Panc1 (cell line): ENCODE measurements at regions not wholly inside any gene's neighbourhood (a gene's known extent, or its start where the extent isn't known, plus 50 kb on each side); places are given as distances from the start of the nearest gene placed in this dataset.

Experiments
- ATAC-seq: fragments of 200-7000 bp; cut with Tn5 transposase; 2 replicates; pipeline ENCODE4 v1.9.1; 2020; ENCODE audit warnings: mild to moderate bottlenecking, moderate library complexity
- BruUV-seq: library from RNA; stranded (reverse); fragments of 400-500 nt; replicated peaks from 2 replicates; lab custom pipeline; 2021; lab: Mats Ljungman, UMichigan
- CTCF ChIA-PET: fragments of 300-600 bp; sonication (Branson Sonifier 250); formaldehyde crosslinking; loops from one replicate; lab custom pipeline; 2022; ENCODE audit warnings: antibody characterized with exemption; lab: Charles Lee
- POLR2A ChIA-PET: fragments of 300-600 bp; sonication (Branson Sonifier 250); formaldehyde crosslinking; loops from one replicate; lab custom pipeline; 2022; ENCODE audit warnings: antibody characterized with exemption; lab: Charles Lee
- DNase-seq: peaks from one replicate; pipeline ENCODE4 v3.0.0-alpha.2; 2010; ENCODE audit warnings: low read depth, low spot score
- H3K27ac ChIP-seq: 2 replicates; pipeline ENCODE4 v1.5.1; 2011; ENCODE audit warnings: mild to moderate bottlenecking, low read length, inconsistent platforms
- H3K27me3 ChIP-seq: fragments of 200-500 bp; sonication (Bioruptor generic); 2 replicates; pipeline ENCODE4 v1.6.0; 2014; ENCODE audit warnings: low read length, inconsistent platforms; ENCODE audit not compliant: control insufficient read depth, insufficient read depth
- H3K36me3 ChIP-seq: fragments of 200-500 bp; sonication (Bioruptor generic); 2 replicates; pipeline ENCODE4 v1.5.1; 2014; ENCODE audit warnings: inconsistent platforms, mild to moderate bottlenecking, low read length, moderate library complexity; ENCODE audit not compliant: control insufficient read depth, insufficient read depth
- H3K4me1 ChIP-seq: 2 replicates; pipeline ENCODE4 v1.5.1; 2011; ENCODE audit warnings: inconsistent platforms, mild to moderate bottlenecking, low read length, moderate library complexity; ENCODE audit not compliant: control insufficient read depth, insufficient read depth
- H3K4me3 ChIP-seq, 2 experiments: 2 replicates each; pipeline ENCODE4 v1.5.1; 2011 to 2012; ENCODE audit warnings: low read depth in 2 of 2, low read length in 2 of 2, mild to moderate bottlenecking in 2 of 2, inconsistent platforms in 1 of 2, moderate library complexity in 1 of 2
- H3K9me3 ChIP-seq: fragments of 200-500 bp; sonication (Bioruptor generic); 2 replicates; pipeline ENCODE4 v1.5.1; 2014; ENCODE audit warnings: low read depth, mild to moderate bottlenecking, inconsistent platforms, low read length, moderate library complexity; ENCODE audit not compliant: control insufficient read depth, insufficient read depth
- CTCF ChIP-seq: fragments of 450-650 bp; IDR thresholded peaks from 2 replicates; pipeline ENCODE4 v1.5.1; 2017; ENCODE audit warnings: mild to moderate bottlenecking
- POLR2AphosphoS5 ChIP-seq: IDR thresholded peaks from 2 replicates; pipeline ENCODE4 v1.6.1; 2012; ENCODE audit warnings: mild to moderate bottlenecking, low read depth, low read length, moderate library complexity
- REST ChIP-seq, 2 experiments: IDR thresholded peaks; 2 replicates each; pipeline ENCODE4 v1.6.1; 2011 to 2012; ENCODE audit warnings: low read depth in 2 of 2, control low read depth in 1 of 2, low read length in 1 of 2, mild to moderate bottlenecking in 1 of 2, moderate library complexity in 1 of 2; ENCODE audit not compliant: insufficient read depth in 1 of 2
- SIN3A ChIP-seq: IDR thresholded peaks from 2 replicates; pipeline ENCODE4 v1.6.1; 2012; ENCODE audit warnings: low read depth, mild to moderate bottlenecking, low read length, moderate library complexity, borderline replicate concordance; ENCODE audit not compliant: insufficient read depth
- TCF7L2 ChIP-seq: IDR thresholded peaks from 2 replicates; pipeline ENCODE4 v1.6.1; 2011; ENCODE audit warnings: mild to moderate bottlenecking, low read depth, low read length, inconsistent platforms
- in situ Hi-C: cut with HindIII; loops from 2 replicates; pipeline ENCODE4 v1.10.0; 2016; ENCODE audit warnings: low sequenced_read_pairs, low pct_unique_long_range_greater_than_20kb
- intact Hi-C: fragments of 100-400 bp; cut with micrococcal nuclease; formaldehyde crosslinking; loops from one replicate; pipeline ENCODE4 v1.10.0; 2022; ENCODE audit not compliant: unreplicated experiment

DNA sequence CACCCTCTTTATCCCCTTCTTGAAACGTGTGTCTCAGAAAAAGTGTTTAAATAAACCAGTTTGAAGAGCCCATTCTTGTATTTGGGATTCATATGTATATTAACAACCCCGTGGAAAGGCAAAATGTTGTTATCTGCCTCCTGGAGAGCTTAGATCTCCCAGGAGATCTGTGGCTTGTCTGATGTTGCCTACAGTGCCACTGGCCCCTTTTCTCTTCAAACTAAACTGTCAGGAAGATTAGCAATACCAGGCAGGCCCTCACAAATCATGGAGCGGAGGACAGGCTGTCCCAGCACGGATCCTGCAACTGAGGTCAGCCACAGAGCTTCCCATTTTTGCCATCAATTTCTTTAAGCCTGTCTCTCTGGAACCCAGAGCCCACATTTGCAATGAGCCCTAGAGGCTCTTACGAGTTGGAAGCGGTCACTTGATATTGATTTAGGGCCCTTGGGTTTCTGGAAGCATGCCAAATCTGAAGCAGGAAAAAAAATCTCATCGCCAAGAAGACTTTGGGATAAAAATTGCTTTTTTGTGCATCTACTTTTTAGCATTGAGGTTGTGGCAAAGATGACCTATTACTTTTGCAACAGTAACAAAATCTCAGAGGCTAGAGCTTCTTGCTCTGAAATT lies 234.1 kb downstream of the OPA1 start:
- H3K27ac ChIP-seq, result no peak overlapping the region
- BruUV-seq, result no TSS peak
- in situ Hi-C loops, result no loop called here
- 0 out of 2 replicates have a peak, but pooled peaks cover 3% of the 10 kb centered on the region for H3K4me1 ChIP-seq
- CTCF ChIA-PET, result no interaction called here
- intact Hi-C loops, result no loop called here
- no peak overlapping the region for H3K4me3 ChIP-seq
- no peaks in the 10 kb centered on the region for H3K36me3 ChIP-seq
- no peak for TF ChIP-seq POLR2AphosphoS5
- TF ChIP-seq CTCF, result no peak
- TF ChIP-seq TCF7L2, result no peak
- TF ChIP-seq REST (IDR thresholded peaks at IDR 0.05; ENCODE audit: insufficient read depth in 1 of 2, low read depth in 2 of 2, low read length in 1 of 2), result no peak
- POLR2A ChIA-PET, result no interaction called here
- H3K27me3 ChIP-seq, result no peaks in the 10 kb centered on the region
- no peak for DNase-seq
- no peak for ATAC-seq
- no peaks in the 10 kb centered on the region for H3K9me3 ChIP-seq

GRCh38 chr3:193827871-193828270 lies 234.9 kb downstream of the OPA1 start:
- no TSS peak for BruUV-seq
- Histone ChIP-seq H3K4me3 (no peak overlapping the region), H3K27me3 (no peaks in the 10 kb centered on the region), H3K9me3 (no peaks in the 10 kb centered on the region), H3K27ac (no peak overlapping the region), H3K36me3 (no peaks in the 10 kb centered on the region), H3K4me1 (0 out of 2 replicates have a peak, but pooled peaks cover 3% of the 10 kb centered on the region)
- ATAC-seq (no peak), DNase-seq (no peak)
- in situ Hi-C loops, result no loop called here
- ChIA-PET CTCF (no interaction called here), POLR2A (no interaction called here)
- intact Hi-C loops, result no loop called here
- TF ChIP-seq POLR2AphosphoS5 (no peak), CTCF (no peak), SIN3A (no peak), TCF7L2 (no peak), REST (IDR thresholded peaks at IDR 0.05; ENCODE audit: insufficient read depth in 1 of 2, low read depth in 2 of 2, low read length in 1 of 2) (no peak)
